IMR-90 (cell line): ENCODE measurements at regions not wholly inside any gene's neighbourhood (a gene's known extent, or its start where the extent isn't known, plus 50 kb on each side); places are given as distances from the start of the nearest gene placed in this dataset.

Source experiments
- ATAC-seq: fragments of 200-7000 bp; cut with Tn5 transposase; 2 replicates; pipeline ENCODE4 v1.9.1; 2020; ENCODE audit warnings: low read depth, mild to moderate bottlenecking, moderate library complexity
- BruUV-seq: library from RNA; stranded (reverse); fragments of 400-500 nt; replicated peaks from 2 replicates; lab custom pipeline; 2021; lab: Mats Ljungman, UMichigan
- CTCF ChIA-PET: fragments of 300-600 bp; formaldehyde crosslinking; extraction: SDS; loops from one replicate; lab custom pipeline; 2021; ENCODE audit warnings: antibody characterized with exemption; lab: Yijun Ruan, JAX
- POLR2A ChIA-PET: fragments of 300-600 bp; sonication (Branson Sonifier 250); formaldehyde crosslinking; loops from one replicate; lab custom pipeline; 2022; ENCODE audit warnings: antibody characterized with exemption; ENCODE audit not compliant: unreplicated experiment; lab: Charles Lee
- DNase-seq: peaks from one replicate; pipeline ENCODE4 v3.0.0; 2013
- H2AFZ ChIP-seq: replicated peaks from 2 replicates; pipeline ENCODE3; 2013; ENCODE audit warnings: low read length, mild to moderate bottlenecking; ENCODE audit not compliant: poor library complexity
- H2AK5ac ChIP-seq: 2 replicates; pipeline ENCODE4 v1.6.1; 2013; ENCODE audit warnings: low read depth, low read length, inconsistent platforms
- H2AK9ac ChIP-seq: replicated peaks from 2 replicates; pipeline ENCODE3; 2013; ENCODE audit warnings: mild to moderate bottlenecking, low read depth, low read length, moderate library complexity; ENCODE audit not compliant: poor library complexity
- H2BK120ac ChIP-seq: 2 replicates; pipeline ENCODE4 v1.6.1; 2013; ENCODE audit warnings: low read depth, low read length, inconsistent platforms
- H2BK15ac ChIP-seq: 3 replicates; pipeline ENCODE4 v1.6.1; 2013; ENCODE audit warnings: low read depth, low read length, inconsistent platforms
- H2BK20ac ChIP-seq: 2 replicates; pipeline ENCODE4 v1.6.1; 2013; ENCODE audit warnings: low read depth, mild to moderate bottlenecking, inconsistent platforms, low read length, moderate library complexity
- H2BK5ac ChIP-seq: 2 replicates; pipeline ENCODE4 v1.6.1; 2013; ENCODE audit warnings: mild to moderate bottlenecking, low read depth, low read length, inconsistent platforms; ENCODE audit not compliant: poor library complexity, severe bottlenecking
- H3K14ac ChIP-seq: replicated peaks from 2 replicates; pipeline ENCODE4 v1.6.1; 2013; ENCODE audit warnings: low read depth, low read length, inconsistent platforms
- H3K18ac ChIP-seq: 2 replicates; pipeline ENCODE4 v1.6.1; 2013; ENCODE audit warnings: low read depth, low read length, control low read depth
- H3K23ac ChIP-seq: 2 replicates; pipeline ENCODE4 v1.6.1; 2013; ENCODE audit warnings: low read depth, low read length, inconsistent platforms
- H3K27ac ChIP-seq: 2 replicates; pipeline ENCODE4 v1.5.1; 2013; ENCODE audit warnings: mild to moderate bottlenecking, control low read depth, low read length; ENCODE audit not compliant: insufficient read depth
- H3K27me3 ChIP-seq: 2 replicates; pipeline ENCODE4 v1.6.1; 2013; ENCODE audit warnings: low read length; ENCODE audit not compliant: control insufficient read depth, insufficient read depth
- H3K36me3 ChIP-seq: 2 replicates; pipeline ENCODE4 v1.6.1; 2013; ENCODE audit warnings: low read length, mixed read lengths; ENCODE audit not compliant: control insufficient read depth, insufficient read depth
- H3K4ac ChIP-seq: 2 replicates; pipeline ENCODE4 v1.6.1; 2013; ENCODE audit warnings: low read depth, low read length, inconsistent platforms
- H3K4me1 ChIP-seq: 2 replicates; pipeline ENCODE4 v1.6.1; 2013; ENCODE audit warnings: low read length, mixed read lengths; ENCODE audit not compliant: control insufficient read depth, insufficient read depth
- H3K4me2 ChIP-seq: 2 replicates; pipeline ENCODE4 v1.6.1; 2013; ENCODE audit warnings: low read depth, mild to moderate bottlenecking, control low read depth, low read length, moderate library complexity
- H3K4me3 ChIP-seq: 2 replicates; pipeline ENCODE4 v1.5.1; 2013; ENCODE audit warnings: low read depth, mild to moderate bottlenecking, control low read depth, low read length, moderate library complexity; ENCODE audit not compliant: insufficient read depth
- H3K56ac ChIP-seq: 2 replicates; pipeline ENCODE4 v1.6.1; 2013; ENCODE audit warnings: low read length, inconsistent platforms; ENCODE audit not compliant: insufficient read depth; ENCODE audit errors: extremely low read depth
- H3K79me1 ChIP-seq, 2 experiments: 2 replicates each; pipeline ENCODE4 v1.6.1; 2013; ENCODE audit warnings: low read length in 2 of 2, inconsistent platforms in 1 of 2, low read depth in 1 of 2
- H3K9ac ChIP-seq: 2 replicates; pipeline ENCODE4 v1.6.1; 2013; ENCODE audit warnings: low read depth, low read length, control low read depth
- H3K9me1 ChIP-seq: 2 replicates; pipeline ENCODE4 v1.6.1; 2013; ENCODE audit warnings: low read length, inconsistent platforms; ENCODE audit not compliant: insufficient read depth
- H3K9me3 ChIP-seq: 2 replicates; pipeline ENCODE4 v1.6.1; 2013; ENCODE audit warnings: low read length; ENCODE audit not compliant: control insufficient read depth, insufficient read depth
- H4K20me1 ChIP-seq: 2 replicates; pipeline ENCODE4 v1.6.1; 2013; ENCODE audit warnings: low read length, inconsistent platforms; ENCODE audit not compliant: insufficient read depth
- H4K5ac ChIP-seq: 2 replicates; pipeline ENCODE4 v1.6.1; 2013; ENCODE audit warnings: mild to moderate bottlenecking, low read depth, low read length, control low read depth
- H4K8ac ChIP-seq, 2 experiments: 2 replicates each; pipeline ENCODE4 v1.6.1; 2013; ENCODE audit warnings: low read depth in 2 of 2, low read length in 2 of 2, control low read depth in 1 of 2, inconsistent platforms in 1 of 2
- H4K91ac ChIP-seq: 2 replicates; pipeline ENCODE4 v1.6.1; 2013; ENCODE audit warnings: low read depth, low read length, inconsistent platforms; ENCODE audit not compliant: insufficient read depth
- BHLHE40 ChIP-seq: fragments of 150-350 bp; IDR thresholded peaks from 2 replicates; pipeline ENCODE4 v1.6.1; 2016; ENCODE audit warnings: mild to moderate bottlenecking, low read depth, low read length
- CEBPB ChIP-seq: IDR thresholded peaks from 2 replicates; pipeline ENCODE4 v1.6.1; 2012; ENCODE audit warnings: low read depth, low read length, improper control_type of control experiment
- CHD1 ChIP-seq: IDR thresholded peaks from 2 replicates; pipeline ENCODE4 v1.6.1; 2012; ENCODE audit warnings: low read depth, low read length, improper control_type of control experiment
- FOS ChIP-seq: fragments of 150-350 bp; IDR thresholded peaks from 2 replicates; pipeline ENCODE4 v1.6.1; 2016; ENCODE audit warnings: low read depth, low read length
- MAFK ChIP-seq: IDR thresholded peaks from 2 replicates; pipeline ENCODE4 v1.6.1; 2012; ENCODE audit warnings: low read depth, low read length, improper control_type of control experiment
- MAZ ChIP-seq: IDR thresholded peaks from 2 replicates; pipeline ENCODE4 v1.6.1; 2012; ENCODE audit warnings: low read depth, mild to moderate bottlenecking, low read length, improper control_type of control experiment, moderate library complexity, borderline replicate concordance
- MXI1 ChIP-seq: IDR thresholded peaks from 2 replicates; pipeline ENCODE4 v1.6.1; 2012; ENCODE audit warnings: low read depth, mild to moderate bottlenecking, low read length, moderate library complexity, borderline replicate concordance
- NFE2L2 ChIP-seq: fragments of 150-350 bp; IDR thresholded peaks from 2 replicates; pipeline ENCODE4 v1.6.1; 2016; ENCODE audit warnings: low read depth, mild to moderate bottlenecking, low read length
- POLR2A ChIP-seq: IDR thresholded peaks from 2 replicates; pipeline ENCODE4 v1.6.1; 2012; ENCODE audit warnings: mild to moderate bottlenecking, low read depth, low read length
- RAD21 ChIP-seq: IDR thresholded peaks from 2 replicates; pipeline ENCODE4 v1.6.1; 2012; ENCODE audit warnings: low read length, improper control_type of control experiment
- RCOR1 ChIP-seq: IDR thresholded peaks from 2 replicates; pipeline ENCODE4 v1.6.1; 2012; ENCODE audit warnings: mild to moderate bottlenecking, low read length, improper control_type of control experiment; ENCODE audit not compliant: insufficient replicate concordance
- RFX5 ChIP-seq: IDR thresholded peaks from 2 replicates; pipeline ENCODE4 v1.8.0; 2012; ENCODE audit warnings: low read depth, mild to moderate bottlenecking, low read length, moderate library complexity
- SMC3 ChIP-seq: fragments of 150-350 bp; IDR thresholded peaks from 2 replicates; pipeline ENCODE4 v1.6.1; 2016; ENCODE audit warnings: low read depth, mild to moderate bottlenecking, antibody characterized with exemption, low read length, moderate library complexity
- WGBS, 2 experiments: methylation state at CpG; one replicate each; pipeline versions ENCODE4 v1.1.5 to v1.1.7; 2013; ENCODE audit warnings: missing lambda C conversion rate in 2 of 2; ENCODE audit not compliant: insufficient read length in 1 of 2; ENCODE audit errors: extremely low coverage in 2 of 2; 5-methylcytosine and 5-hydroxymethylcytosine counted together
- dilution Hi-C: fragments of 300-500 bp; cut with HindIII; formaldehyde crosslinking; loops from one replicate; pipeline ENCODE4 v1.14.3; 2018; ENCODE audit warnings: low sequenced_read_pairs; ENCODE audit not compliant: unreplicated experiment
- in situ Hi-C: fragments of 300-500 bp; cut with MboI; formaldehyde crosslinking; loops from 3 replicates; pipeline ENCODE4 v1.14.3; 2019; ENCODE audit warnings: low sequenced_read_pairs, inconsistent platforms, mixed read lengths
- intact Hi-C: fragments of 100-400 bp; cut with micrococcal nuclease; formaldehyde crosslinking; loops from 2 replicates; pipeline ENCODE4 v1.10.0; 2022
- TF ChIP-seq, protein P1 (sequence below): fragments of 150-350 bp; IDR thresholded peaks from 2 replicates; pipeline ENCODE4 v1.6.1; 2016; ENCODE audit warnings: low read depth, mild to moderate bottlenecking, low read length, moderate library complexity, borderline replicate concordance

DNA sequence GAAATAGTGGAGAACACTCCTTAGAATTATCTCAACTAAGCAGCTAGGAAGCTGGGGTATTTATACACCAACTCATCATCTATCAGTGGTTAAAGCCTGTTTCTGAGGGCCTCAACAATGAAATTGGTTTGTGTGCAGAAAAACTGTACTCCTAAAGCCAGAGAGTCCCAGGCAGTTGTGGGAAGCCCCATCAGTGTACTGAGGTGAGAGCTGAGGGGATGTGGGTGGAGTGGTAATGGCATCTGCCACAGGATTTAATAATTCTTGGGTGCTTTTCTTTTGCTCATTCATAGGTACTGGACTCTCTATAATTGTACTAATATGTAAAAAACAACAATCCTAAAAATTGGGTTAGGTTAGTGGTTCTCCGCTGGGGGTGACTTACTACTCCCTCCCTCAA lies 267.5 kb downstream of the PTEN start:
- Histone ChIP-seq H3K27me3 (no peaks in the 10 kb centered on the region), H3K9me1 (no peaks in the 10 kb centered on the region), H4K91ac (no peak overlapping the region), H2BK20ac (no peak overlapping the region), H4K5ac (no peak overlapping the region), H3K36me3 (no peaks in the 10 kb centered on the region), H3K23ac (no peak overlapping the region), H3K4ac (no peak overlapping the region), H3K4me2 (no peak overlapping the region), H3K4me1 (peaks cover 3% of the 10 kb centered on the region; the same call in 1 of the 2 replicates), H4K20me1 (no peaks in the 10 kb centered on the region), H2BK5ac (no peak overlapping the region), H2BK15ac (no peak overlapping the region), H3K9me3 (no peaks in the 10 kb centered on the region), H3K56ac (no peak overlapping the region), H2BK120ac (no peak overlapping the region), H4K8ac (no peak overlapping the region), H3K4me3 (no peak overlapping the region), H2AK9ac (no peak overlapping the region), H3K14ac (no peak overlapping the region), H3K9ac (no peak overlapping the region), H2AFZ (no peak overlapping the region), H3K27ac (no peak overlapping the region), H3K79me1 (no peaks in the 10 kb centered on the region), H3K18ac (no peak overlapping the region), H2AK5ac (no peak overlapping the region)
- no CpG with 5 or more reads among the region's 1 CpG for WGBS, 2 experiments
- intact Hi-C loops (no loop called here), in situ Hi-C loops (no loop called here), dilution Hi-C loops (no loop called here)
- ChIA-PET POLR2A (no interaction called here), CTCF (no interaction called here)
- TF ChIP-seq POLR2A (no peak), CEBPB (no peak), NFE2L2 (no peak), RCOR1 (no peak), RAD21 (no peak), RFX5 (no peak), MAFK (no peak), BHLHE40 (no peak), CHD1 (no peak), SMC3 (no peak), MXI1 (no peak), MAZ (no peak), FOS (no peak)
- TF ChIP-seq, protein P1, sequence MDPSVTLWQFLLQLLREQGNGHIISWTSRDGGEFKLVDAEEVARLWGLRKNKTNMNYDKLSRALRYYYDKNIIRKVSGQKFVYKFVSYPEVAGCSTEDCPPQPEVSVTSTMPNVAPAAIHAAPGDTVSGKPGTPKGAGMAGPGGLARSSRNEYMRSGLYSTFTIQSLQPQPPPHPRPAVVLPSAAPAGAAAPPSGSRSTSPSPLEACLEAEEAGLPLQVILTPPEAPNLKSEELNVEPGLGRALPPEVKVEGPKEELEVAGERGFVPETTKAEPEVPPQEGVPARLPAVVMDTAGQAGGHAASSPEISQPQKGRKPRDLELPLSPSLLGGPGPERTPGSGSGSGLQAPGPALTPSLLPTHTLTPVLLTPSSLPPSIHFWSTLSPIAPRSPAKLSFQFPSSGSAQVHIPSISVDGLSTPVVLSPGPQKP: no peak
- DNase-seq (no peak), ATAC-seq (no peak)
- no TSS peak for BruUV-seq
